HG03039 (cell line): ENCODE measurements at regions not wholly inside any gene's neighbourhood (a gene's known extent, or its start where the extent isn't known, plus 50 kb on each side); places are given as distances from the start of the nearest gene placed in this dataset.
"Not testable (repeated sequence)": the region's sequence is repeated elsewhere in the genome, so short reads cannot be mapped to it uniquely, and the experiment has no call there.

Experiments used
- ATAC-seq: cut with Tn5 transposase; IDR thresholded peaks from one replicate; pipeline ENCODE4 v1.9.1; 2021; ENCODE audit warnings: mild to moderate bottlenecking, moderate library complexity; ENCODE audit not compliant: unreplicated experiment

- ATAC-seq: no peak
These were observed 348.5 kb upstream of the POU1F1 start for GRCh38 chr3:87624860-87625259.

GRCh38 chr3:87621667-87622066, 345.3 kb upstream of the POU1F1 start:
- ATAC-seq: no peak

- ATAC-seq: no peak
These were observed 339.1 kb upstream of the POU1F1 start for GRCh38 chr3:87615506-87615905.

GRCh38 chr3:87614998-87615397, 338.6 kb upstream of the POU1F1 start:
- no peak for ATAC-seq

GRCh38 chr3:87607234-87607633, 330.9 kb upstream of the POU1F1 start:
- ATAC-seq: no peak

GRCh38 chr3:87595798-87596197, 319.4 kb upstream of the POU1F1 start:
- no peak for ATAC-seq

GRCh38 chr3:87581240-87581639, 304.9 kb upstream of the POU1F1 start:
- no peak for ATAC-seq

GRCh38 chr3:87576752-87577151, 300.4 kb upstream of the POU1F1 start:
- no peak for ATAC-seq

- no peak for ATAC-seq
These were observed 299.2 kb upstream of the POU1F1 start for GRCh38 chr3:87575550-87575949.

GRCh38 chr3:87568331-87568730, 291.9 kb upstream of the POU1F1 start:
- ATAC-seq: no peak

- no peak for ATAC-seq
These were observed 288.1 kb upstream of the POU1F1 start for GRCh38 chr3:87564438-87564837.

GRCh38 chr3:87563712-87564111, 287.3 kb upstream of the POU1F1 start:
- no peak for ATAC-seq

- no peak for ATAC-seq
These were observed 282.1 kb upstream of the POU1F1 start for GRCh38 chr3:87558492-87558891.

GRCh38 chr3:87555290-87555689, 278.9 kb upstream of the POU1F1 start:
- ATAC-seq: no peak

GRCh38 chr3:87553058-87553457, 276.7 kb upstream of the POU1F1 start:
- no peak for ATAC-seq

- ATAC-seq: no peak
These were observed 274.5 kb upstream of the POU1F1 start for GRCh38 chr3:87550892-87551291.

GRCh38 chr3:87549208-87549607, 272.8 kb upstream of the POU1F1 start:
- ATAC-seq: no peak

GRCh38 chr3:87548271-87548670, 271.9 kb upstream of the POU1F1 start:
- no peak for ATAC-seq

GRCh38 chr3:87546216-87546615, 269.8 kb upstream of the POU1F1 start:
- ATAC-seq: no peak

GRCh38 chr3:87543408-87543807, 267.0 kb upstream of the POU1F1 start:
- ATAC-seq: not testable (repeated sequence)

- no peak for ATAC-seq
These were observed 265.3 kb upstream of the POU1F1 start for GRCh38 chr3:87541723-87542122.

GRCh38 chr3:87538722-87539121, 262.3 kb upstream of the POU1F1 start:
- ATAC-seq: not testable (repeated sequence)

- no peak for ATAC-seq
These were observed 233.0 kb upstream of the POU1F1 start for GRCh38 chr3:87509401-87509800.

- no peak for ATAC-seq
These were observed 232.5 kb upstream of the POU1F1 start for GRCh38 chr3:87508921-87509320.
